Motor neuron (in vitro differentiated cells): ENCODE measurements at regions not wholly inside any gene's neighbourhood (a gene's known extent, or its start where the extent isn't known, plus 50 kb on each side); places are given as distances from the start of the nearest gene placed in this dataset.
A peak's percentile ranks its signal among the peaks of the same experiment; 100 is the strongest.

Source experiments
- ATAC-seq, 8 experiments: fragments of 200-7000 bp; cut with Tn5 transposase; replicated peaks in 6 of 8; 2 replicates each; pipeline ENCODE4 v1.8.0; 2021; ENCODE audit warnings: mild to moderate bottlenecking in 8 of 8, moderate library complexity in 8 of 8
- H3K27ac ChIP-seq, 2 donors: fragments of 250-450 bp; sonication (Bioruptor Pico); 2 replicates each; pipeline ENCODE4 v1.9.0; 2021; ENCODE audit warnings: antibody characterized with exemption in 2 of 2, mild to moderate bottlenecking in 2 of 2, moderate library complexity in 1 of 2
- H3K4me1 ChIP-seq, 2 donors: fragments of 250-450 bp; sonication (Bioruptor Pico); replicated peaks in 1 of 2; 2 replicates each; pipeline ENCODE4 v1.6.1; 2021; ENCODE audit warnings: antibody characterized with exemption in 2 of 2, mild to moderate bottlenecking in 2 of 2, moderate library complexity in 1 of 2
- H3K4me3 ChIP-seq, 5 donors: fragments of 250-450 bp; sonication (Bioruptor Pico); 2 replicates each; pipeline ENCODE4 v1.9.0; 2021; ENCODE audit warnings: antibody characterized with exemption in 5 of 5, mild to moderate bottlenecking in 5 of 5, moderate library complexity in 4 of 5
- WGBS, 10 experiments: fragments of 450-650 bp; shearing (Covaris generic); methylation state at CpG; one replicate each; pipeline ENCODE4 v1.0.0; 2022; 5-methylcytosine and 5-hydroxymethylcytosine counted together
- in situ Hi-C, 9 experiments: fragments of 400-800 bp; cut with MboI; loops; one replicate each; pipeline ENCODE4 v1.15.0; 2021; ENCODE audit warnings: low sequenced_read_pairs in 9 of 9, low pct_unique_long_range_greater_than_20kb in 2 of 9; ENCODE audit not compliant: unreplicated experiment in 9 of 9

- 0 to 100% (median 73%) methylated on average over 1 to 2 of the region's 2 CpGs for WGBS, 10 experiments
- ATAC-seq, result no peak
Observed at GRCh38 chr11:30725645-30726195, 139.6 kb upstream of the MPPED2 start.

GRCh38 chr11:30724274-30724673, 138.1 kb upstream of the MPPED2 start:
- Histone ChIP-seq H3K4me1 (no peaks in the 10 kb centered on the region), H3K27ac (no peak overlapping the region), H3K4me3 (no peak overlapping the region)
- ATAC-seq, result no peak
- in situ Hi-C loops, result no loop called here

More at GRCh38 chr11:30725645-30726195, 139.6 kb upstream of the MPPED2 start:
- Histone ChIP-seq H3K4me1 (peaks cover 0 to 9% of the 10 kb centered on the region in 2 donors), H3K4me3 (no peak overlapping the region), H3K27ac (no peak overlapping the region)
- in situ Hi-C loops, result no loop called here

DNA sequence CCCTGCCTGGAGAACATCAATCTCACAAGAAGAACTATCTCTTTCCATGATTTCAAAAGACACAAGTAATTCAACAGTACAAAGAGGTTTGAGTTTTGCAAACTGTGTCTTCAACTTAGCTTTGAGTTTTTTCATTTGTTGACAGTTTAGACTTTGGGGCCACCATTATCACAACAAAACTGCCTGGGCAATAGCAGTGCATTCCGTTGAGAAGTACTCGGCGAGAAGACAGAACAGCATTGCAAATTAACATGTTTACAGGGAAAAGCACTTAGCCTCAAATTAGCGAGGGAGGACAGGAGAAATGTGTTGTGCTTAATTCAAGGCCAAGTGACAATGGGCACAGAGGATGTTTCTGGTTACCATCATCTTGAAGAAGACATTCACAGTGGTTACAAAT, 133.2 kb upstream of the MPPED2 start:
- Histone ChIP-seq H3K27ac (no peak overlapping the region), H3K4me1 (peaks cover 4 to 22% of the 10 kb centered on the region in 2 donors), H3K4me3 (no peak overlapping the region)
- 0 to 52% (median 19%) methylated on average over 1 to 4 of the region's 4 CpGs; no CpG with 5 or more reads in 2 of the 10 experiments for WGBS, 10 experiments
- in situ Hi-C loops, result no loop called here
- peak in 1 of 8 experiments; percentile 51 for ATAC-seq

DNA sequence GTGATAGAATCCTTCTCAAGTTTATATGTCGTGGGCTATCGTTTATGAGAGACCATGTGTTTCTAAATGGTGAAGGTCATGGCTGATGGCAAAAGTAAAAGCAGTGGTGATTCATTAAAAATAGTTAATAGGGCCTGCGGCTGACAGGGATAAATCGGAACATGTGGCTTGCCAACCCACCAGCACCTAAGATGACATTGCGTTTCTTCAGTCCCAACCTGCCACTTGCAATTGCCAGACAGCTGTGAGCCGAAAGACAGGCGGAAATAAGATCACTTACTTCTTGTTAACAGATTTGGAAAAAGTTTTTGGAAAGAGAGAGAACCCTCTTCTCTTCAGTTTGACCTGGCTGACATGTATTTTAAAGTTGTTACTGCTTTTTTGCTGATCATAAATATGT, 131.5 kb upstream of the MPPED2 start:
- in situ Hi-C loops, result no loop called here
- Histone ChIP-seq H3K27ac (no peak overlapping the region), H3K4me1 (peaks cover 4 to 25% of the 10 kb centered on the region in 2 donors), H3K4me3 (no peak overlapping the region)
- 19 to 100% (median 75%) methylated on average over 3 to 7 of the region's 7 CpGs; no CpG with 5 or more reads in 1 of the 10 experiments for WGBS, 10 experiments
- ATAC-seq, result no peak

- H3K4me3 ChIP-seq, result no peak overlapping the region
- H3K4me1 ChIP-seq, result peaks cover 4 to 29% of the 10 kb centered on the region in 2 donors
- ATAC-seq, result peak in 5 of 8 experiments; percentile 52 to 83 (median 59)
- 8 to 75% (median 42%) methylated on average over 1 to 3 of the region's 3 CpGs; no CpG with 5 or more reads in 3 of the 10 experiments for WGBS, 10 experiments
- H3K27ac ChIP-seq, result no peak overlapping the region
- in situ Hi-C loops, result no loop called here
Observed at GRCh38 chr11:30717009-30717408, 130.9 kb upstream of the MPPED2 start.

- in situ Hi-C loops, result no loop called here
- ATAC-seq, result peak in 1 of 8 experiments; percentile 19
- Histone ChIP-seq H3K27ac (no peak overlapping the region), H3K4me1 (peaks cover 4 to 34% of the 10 kb centered on the region in 2 donors), H3K4me3 (no peak overlapping the region)
- WGBS, 10 experiments, result 0 to 66% (median 44%) methylated on average over 2 of the region's 2 CpGs; no CpG with 5 or more reads in 6 of the 10 experiments
Observed at GRCh38 chr11:30712749-30713148, 126.6 kb upstream of the MPPED2 start.

- Histone ChIP-seq H3K4me1 (peaks cover 0 to 12% of the 10 kb centered on the region in 2 donors), H3K27ac (no peak overlapping the region), H3K4me3 (no peak overlapping the region)
- ATAC-seq, result peak in 1 of 8 experiments; percentile 70
- in situ Hi-C loops, result no loop called here
- 7 to 100% (median 79%) methylated on average over 1 to 4 of the region's 4 CpGs for WGBS, 10 experiments
Observed at GRCh38 chr11:30710221-30710620, 124.1 kb upstream of the MPPED2 start.

GRCh38 chr11:30707110-30707509, 121.0 kb upstream of the MPPED2 start:
- peak in 1 of 8 experiments; percentile 71 for ATAC-seq
- no peak overlapping the region for H3K27ac ChIP-seq
- no peak overlapping the region for H3K4me3 ChIP-seq
- H3K4me1 ChIP-seq, result peaks cover 0 to 5% of the 10 kb centered on the region in 2 donors
- in situ Hi-C loops, result no loop called here

DNA sequence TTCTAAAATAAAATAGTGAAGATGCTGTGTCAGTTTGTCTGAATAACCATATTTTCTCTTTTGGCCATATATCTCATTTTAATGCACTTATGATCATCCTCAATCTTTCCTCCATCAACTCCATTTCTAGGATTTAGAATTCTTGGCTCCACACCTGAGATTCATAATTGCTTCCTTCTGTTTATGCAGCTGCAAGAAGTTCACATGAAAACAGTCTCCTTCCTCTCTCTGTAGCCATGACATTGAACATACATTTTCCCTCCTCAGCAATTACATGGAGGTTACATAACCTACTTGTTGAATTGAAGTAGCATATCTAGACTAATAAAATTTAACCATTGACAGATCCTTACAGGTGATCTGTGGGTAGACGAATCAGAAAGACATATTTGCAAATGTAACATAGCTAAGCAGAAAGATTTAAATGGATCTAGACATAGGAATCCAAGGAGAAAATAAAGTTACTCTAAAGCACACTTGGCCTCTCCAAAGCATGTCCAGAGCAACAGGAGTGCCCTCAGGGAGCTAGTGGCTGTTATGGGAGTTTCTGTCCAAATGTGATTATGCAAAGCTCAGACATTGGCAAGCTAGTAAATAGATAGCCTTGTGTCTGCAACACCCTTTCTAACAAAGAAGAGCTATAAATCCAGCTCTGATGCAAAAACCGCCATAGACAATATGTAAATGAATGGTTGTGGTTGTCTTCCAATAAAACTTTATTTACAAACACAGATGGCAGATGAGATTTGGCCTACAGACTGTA, 119.9 kb upstream of the MPPED2 start:
- H3K4me3 ChIP-seq, result no peak overlapping the region
- no peak overlapping the region for H3K27ac ChIP-seq
- H3K4me1 ChIP-seq, result peaks cover 0 to 5% of the 10 kb centered on the region in 2 donors
- 0 to 100% (median 7%) methylated on average over 1 to 2 of the region's 2 CpGs; no CpG with 5 or more reads in 3 of the 10 experiments for WGBS, 10 experiments
- in situ Hi-C loops, result no loop called here
- ATAC-seq, result peak in 3 of 8 experiments; percentile 52 to 59 (median 53)

DNA sequence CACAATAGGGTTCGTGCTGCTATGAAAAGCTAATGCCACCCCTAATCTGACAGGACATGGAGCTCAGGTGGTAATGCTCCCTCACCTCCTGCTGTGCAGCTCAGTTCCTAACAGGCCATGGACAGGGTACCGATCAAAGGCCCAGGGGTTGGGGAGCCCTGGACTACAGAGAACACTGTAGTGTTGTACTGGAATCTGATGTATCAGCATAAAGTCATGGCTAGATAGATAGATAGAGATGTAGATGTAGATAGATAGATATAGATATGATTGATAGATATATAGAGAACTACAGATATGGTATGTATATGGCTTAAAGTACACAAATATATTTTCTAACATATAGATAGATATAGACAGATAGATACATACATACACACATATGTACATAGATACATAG, 112.3 kb upstream of the MPPED2 start:
- in situ Hi-C loops, result no loop called here
- Histone ChIP-seq H3K4me3 (no peak overlapping the region), H3K4me1 (no peaks in the 10 kb centered on the region), H3K27ac (no peak overlapping the region)
- whole genome bisulfite sequencing, 10 experiments, result 0 to 100% (median 86%) methylated on average over 1 of the region's 2 CpGs; no CpG with 5 or more reads in 5 of the 10 experiments
- ATAC-seq, result no peak

- ATAC-seq, result no peak
- 0 to 93% (median 53%) methylated on average over 2 to 4 of the region's 4 CpGs; no CpG with 5 or more reads in 1 of the 10 experiments for WGBS, 10 experiments
- H3K27ac ChIP-seq, result no peak overlapping the region
- H3K4me3 ChIP-seq, result no peak overlapping the region
- no peaks in the 10 kb centered on the region for H3K4me1 ChIP-seq
- in situ Hi-C loops, result no loop called here
Observed at GRCh38 chr11:30697032-30697431, 110.9 kb upstream of the MPPED2 start.

DNA sequence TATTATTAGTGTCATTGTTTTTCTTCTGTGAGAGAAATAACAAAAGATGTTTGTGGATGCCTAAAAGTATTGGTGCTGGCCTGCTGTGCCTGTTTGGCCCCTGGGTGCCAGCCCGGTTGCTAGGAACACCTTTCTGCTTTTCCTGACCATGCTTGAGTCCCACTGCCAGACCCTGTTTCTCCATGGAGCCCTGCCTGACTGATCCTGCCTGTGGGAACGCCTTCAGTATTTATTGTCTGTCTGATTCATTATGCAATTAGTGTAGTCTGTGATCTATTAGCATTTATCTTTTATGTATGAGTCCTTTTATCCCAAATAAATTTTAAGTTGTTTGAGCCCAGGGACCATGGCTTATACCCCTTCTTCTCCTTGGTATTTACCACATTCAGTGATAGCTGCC, 98.6 kb upstream of the MPPED2 start:
- WGBS, 10 experiments, result 0 to 100% (median 90%) methylated on average over 1 to 2 of the region's 2 CpGs; no CpG with 5 or more reads in 1 of the 10 experiments
- ATAC-seq, result peak in 2 of 8 experiments; percentile 43 to 55
- Histone ChIP-seq H3K4me1 (no peaks in the 10 kb centered on the region), H3K27ac (no peak overlapping the region), H3K4me3 (no peak overlapping the region)
- in situ Hi-C loops, result no loop called here

DNA sequence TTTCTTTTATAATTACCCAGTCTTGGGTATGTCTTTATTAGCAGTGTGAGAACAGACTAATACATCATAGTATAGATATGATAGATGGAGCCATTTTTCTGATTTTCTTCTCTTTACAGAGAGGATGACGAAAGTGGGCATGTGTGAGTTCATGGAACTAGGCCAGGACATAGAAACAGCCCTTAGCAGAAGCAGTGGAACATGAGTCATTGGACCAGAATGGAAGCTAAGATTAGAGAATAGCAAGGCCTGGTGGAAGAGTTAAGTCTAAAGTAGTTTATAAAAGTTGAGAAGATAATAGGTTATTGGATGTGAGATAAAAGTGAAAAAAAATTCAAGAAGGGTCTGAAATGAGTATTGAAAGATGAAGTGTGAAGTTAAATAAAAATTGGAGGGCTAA, 97.0 kb upstream of the MPPED2 start:
- no peak overlapping the region for H3K4me3 ChIP-seq
- 14 to 100% (median 89%) methylated on average over 1 of the region's 1 CpG for WGBS, 10 experiments
- no peaks in the 10 kb centered on the region for H3K4me1 ChIP-seq
- in situ Hi-C loops, result no loop called here
- no peak overlapping the region for H3K27ac ChIP-seq
- ATAC-seq, result no peak
